HepG2 (cell line): ENCODE measurements at regions not wholly inside any gene's neighbourhood (a gene's known extent, or its start where the extent isn't known, plus 50 kb on each side); places are given as distances from the start of the nearest gene placed in this dataset.

Experiments
- ATAC-seq: fragments of 200-7000 bp; cut with Tn5 transposase; 3 replicates; pipeline ENCODE4 v1.9.1; 2020; ENCODE audit warnings: mild to moderate bottlenecking, moderate library complexity
- BruUV-seq: library from RNA; stranded (reverse); fragments of 400-500 nt; replicated peaks from 2 replicates; lab custom pipeline; 2021; lab: Mats Ljungman, UMichigan
- CTCF ChIA-PET: fragments of 300-600 bp; formaldehyde crosslinking; extraction: SDS; loops from one replicate; lab custom pipeline; 2021; ENCODE audit warnings: low total read pairs, inconsistent platforms, low intra/inter-chr PET ratio; lab: Yijun Ruan, JAX
- POLR2A ChIA-PET: fragments of 350-600 bp; sonication (Branson Sonifier 250); formaldehyde crosslinking; loops from one replicate; lab custom pipeline; 2020; ENCODE audit warnings: antibody characterized with exemption, inconsistent platforms; lab: Yijun Ruan, JAX
- DNase-seq: peaks from one replicate; pipeline ENCODE4 v3.0.0-alpha.2; 2015; ENCODE audit warnings: low spot score
- FAIRE-seq: peaks from 3 replicates; lab custom pipeline; 2011; peaks lifted over from hg19 to GRCh38; lab: Jason Lieb, UNC
- H2AFZ ChIP-seq: one replicate; pipeline ENCODE4 v1.6.1; 2011; ENCODE audit warnings: low read length, inconsistent platforms
- H3K27ac ChIP-seq: fragments of 300-600 bp; 3 replicates; pipeline ENCODE4 v1.8.0; 2011; ENCODE audit warnings: mixed run types, mild to moderate bottlenecking, mixed read lengths, low read length, inconsistent platforms; ENCODE audit not compliant: insufficient read depth; ENCODE audit errors: extremely low read length
- H3K27me3 ChIP-seq, 2 experiments: fragments of 200-600 bp in 1 of 2; 2 replicates in 1 of 2; 3 replicates in 1 of 2; pipeline versions ENCODE4 v1.6.0 to v1.8.0; 2011; ENCODE audit warnings: low read length in 2 of 2, mild to moderate bottlenecking in 2 of 2, moderate library complexity in 2 of 2, inconsistent platforms in 1 of 2; ENCODE audit not compliant: insufficient read depth in 2 of 2, control insufficient read depth in 1 of 2
- H3K36me3 ChIP-seq, 2 experiments: fragments of 200-600 bp in 1 of 2; replicated peaks in 1 of 2; 2 replicates in 1 of 2; 3 replicates in 1 of 2; pipeline versions ENCODE4 v1.5.1 to v1.8.0; 2011; ENCODE audit warnings: low read length in 2 of 2, inconsistent platforms in 1 of 2; ENCODE audit not compliant: insufficient read depth in 2 of 2, control insufficient read depth in 1 of 2
- H3K4me1 ChIP-seq: 2 replicates; pipeline ENCODE4 v1.5.1; 2012; ENCODE audit warnings: low read length, inconsistent platforms; ENCODE audit not compliant: insufficient read depth
- H3K4me2 ChIP-seq: 2 replicates; pipeline ENCODE4 v1.6.0; 2011; ENCODE audit warnings: low read depth, low read length, inconsistent platforms
- H3K4me3 ChIP-seq, 3 experiments: fragments of 200-600 bp in 1 of 3; sonication (generic), shearing (Covaris generic) in 1 of 3; replicated peaks in 1 of 3; 2 replicates each; pipeline ENCODE4 v1.5.1; 2011 to 2016; ENCODE audit warnings: low read length in 3 of 3, inconsistent platforms in 2 of 3, low read depth in 2 of 3, mild to moderate bottlenecking in 2 of 3, control low read depth in 1 of 3, mixed read lengths in 1 of 3; ENCODE audit not compliant: insufficient read depth in 1 of 3
- H3K79me2 ChIP-seq: one replicate; pipeline ENCODE4 v1.6.1; 2011; ENCODE audit warnings: low read length, inconsistent platforms; ENCODE audit not compliant: insufficient read depth
- H3K9ac ChIP-seq: 2 replicates; pipeline ENCODE4 v1.6.0; 2011; ENCODE audit warnings: mild to moderate bottlenecking, low read depth, low read length, inconsistent platforms; ENCODE audit not compliant: insufficient read depth
- H3K9me3 ChIP-seq: 2 replicates; pipeline ENCODE4 v1.5.1; 2012; ENCODE audit warnings: mild to moderate bottlenecking, low read length
- H4K20me1 ChIP-seq: 2 replicates; pipeline ENCODE4 v1.6.0; 2011; ENCODE audit warnings: inconsistent platforms, mild to moderate bottlenecking, low read length, moderate library complexity; ENCODE audit not compliant: insufficient read depth
- BORCS8-MEF2B ChIP-seq: sonication (generic); formaldehyde crosslinking; IDR thresholded peaks from 2 replicates; pipeline ENCODE4 v1.8.0; 2022; ENCODE audit warnings: mild to moderate bottlenecking, missing genetic modification reagents
- CBX1 ChIP-seq: IDR thresholded peaks from one replicate; pipeline ENCODE4 v1.6.1; 2016; ENCODE audit warnings: antibody characterized with exemption, low read depth
- JDP2 ChIP-seq: sonication (generic); formaldehyde crosslinking; IDR thresholded peaks from 2 replicates; pipeline ENCODE4 v1.8.1; 2022; ENCODE audit warnings: missing genetic modification reagents, borderline replicate concordance
- JUND ChIP-seq: sonication (generic); formaldehyde crosslinking; IDR thresholded peaks from 2 replicates; pipeline ENCODE4 v1.8.0; 2022; ENCODE audit warnings: mild to moderate bottlenecking, missing genetic modification reagents
- KDM3A ChIP-seq: IDR thresholded peaks from 2 replicates; pipeline ENCODE4 v1.6.1; 2018; ENCODE audit warnings: low read depth, missing compliant biosample characterization
- MTF2 ChIP-seq: sonication (generic); formaldehyde crosslinking; IDR thresholded peaks from 2 replicates; pipeline ENCODE4 v1.5.0; 2020; ENCODE audit warnings: missing genetic modification reagents, borderline replicate concordance
- PHF21A ChIP-seq: sonication (generic); formaldehyde crosslinking; IDR thresholded peaks from 2 replicates; pipeline ENCODE4 v1.5.0; 2020; ENCODE audit warnings: mild to moderate bottlenecking, missing genetic modification reagents
- TCF12 ChIP-seq, 2 experiments: fragments of 450-650 bp in 1 of 2; sonication (generic) in 1 of 2; formaldehyde crosslinking in 1 of 2; IDR thresholded peaks; 2 replicates each; pipeline versions ENCODE4 v1.6.1 to v1.8.0; 2017 to 2022; ENCODE audit warnings: antibody characterized with exemption in 1 of 2, mild to moderate bottlenecking in 1 of 2, missing genetic modification reagents in 1 of 2, moderate library complexity in 1 of 2
- ZNF274 ChIP-seq: sonication (generic); formaldehyde crosslinking; IDR thresholded peaks from 2 replicates; pipeline ENCODE4 v1.5.1; 2020; ENCODE audit warnings: mild to moderate bottlenecking, missing genetic modification reagents
- ZNF282 ChIP-seq: fragments of 450-650 bp; IDR thresholded peaks from 2 replicates; pipeline ENCODE4 v1.6.1; 2018; ENCODE audit not compliant: partially characterized antibody
- ZNF350 ChIP-seq: sonication (generic); formaldehyde crosslinking; IDR thresholded peaks from 2 replicates; pipeline ENCODE4 v1.4.0; 2020; ENCODE audit warnings: mild to moderate bottlenecking, low read depth, missing genetic modification reagents, borderline replicate concordance
- ZNF639 ChIP-seq: conservative IDR thresholded peaks from 2 replicates; pipeline ENCODE4 v1.6.1; 2018; ENCODE audit warnings: missing genetic modification reagents
- ZNF75D ChIP-seq: sonication (generic); formaldehyde crosslinking; IDR thresholded peaks from 2 replicates; pipeline ENCODE4 v1.8.1; 2023; ENCODE audit warnings: missing genetic modification reagents, mild to moderate bottlenecking, borderline replicate concordance
- ZNF878 ChIP-seq: sonication (generic); formaldehyde crosslinking; IDR thresholded peaks from 2 replicates; pipeline ENCODE4 v1.8.1; 2023; ENCODE audit warnings: mild to moderate bottlenecking, missing genetic modification reagents, moderate library complexity
- ZUFSP ChIP-seq: sonication (generic); formaldehyde crosslinking; IDR thresholded peaks from 2 replicates; pipeline ENCODE4 v1.9.0; 2021; ENCODE audit warnings: missing genetic modification reagents, mild to moderate bottlenecking, borderline replicate concordance
- WGBS: methylation state at CpG from one replicate; pipeline ENCODE4 v1.1.6; 2017; ENCODE audit warnings: low lambda C conversion rate; 5-methylcytosine and 5-hydroxymethylcytosine counted together
- in situ Hi-C: cut with HindIII; loops from 2 replicates; pipeline ENCODE4 v1.10.0; 2017; ENCODE audit warnings: low pct_unique_long_range_greater_than_20kb; ENCODE audit not compliant: extremely low pct_ligation_motif_present
- intact Hi-C: fragments of 100-400 bp; cut with micrococcal nuclease; formaldehyde crosslinking; loops from one replicate; pipeline ENCODE4 v1.10.0; 2022; ENCODE audit not compliant: unreplicated experiment
- TF ChIP-seq, protein P1 (sequence below): sonication (generic); formaldehyde crosslinking; IDR thresholded peaks from 2 replicates; pipeline ENCODE4 v1.5.0; 2020; ENCODE audit warnings: missing genetic modification reagents, mild to moderate bottlenecking, borderline replicate concordance

- H3K27ac ChIP-seq = no peak overlapping the region
- H3K9ac ChIP-seq = no peak overlapping the region
- DNase-seq (no peak), ATAC-seq (no peak), FAIRE-seq (no peak)
- ChIA-PET CTCF (no interaction called here), POLR2A (no interaction called here)
- no peak overlapping the region for H2AFZ ChIP-seq
- intact Hi-C loops = no loop called here
- in situ Hi-C loops = no loop called here
- no peaks in the 10 kb centered on the region for H3K79me2 ChIP-seq
- no peaks in the 10 kb centered on the region for H4K20me1 ChIP-seq
- H3K4me2 ChIP-seq = no peak overlapping the region
- H3K27me3 ChIP-seq = no peaks in the 10 kb centered on the region
- TF ChIP-seq JDP2 = no peak
- TF ChIP-seq, protein P1, sequence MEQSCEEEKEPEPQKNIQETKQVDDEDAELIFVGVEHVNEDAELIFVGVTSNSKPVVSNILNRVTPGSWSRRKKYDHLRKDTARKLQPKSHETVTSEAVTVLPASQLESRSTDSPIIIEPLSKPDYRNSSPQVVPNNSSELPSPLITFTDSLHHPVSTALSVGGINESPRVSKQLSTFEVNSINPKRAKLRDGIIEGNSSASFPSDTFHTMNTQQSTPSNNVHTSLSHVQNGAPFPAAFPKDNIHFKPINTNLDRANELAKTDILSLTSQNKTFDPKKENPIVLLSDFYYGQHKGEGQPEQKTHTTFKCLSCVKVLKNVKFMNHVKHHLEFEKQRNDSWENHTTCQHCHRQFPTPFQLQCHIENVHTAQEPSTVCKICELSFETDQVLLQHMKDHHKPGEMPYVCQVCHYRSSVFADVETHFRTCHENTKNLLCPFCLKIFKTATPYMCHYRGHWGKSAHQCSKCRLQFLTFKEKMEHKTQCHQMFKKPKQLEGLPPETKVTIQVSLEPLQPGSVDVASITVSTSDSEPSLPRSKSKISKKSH (CRISPR knock-in tag) = no peak
- TF ChIP-seq MTF2 = no peak
- no peak for TF ChIP-seq TCF12 (IDR thresholded peaks at IDR 0.05)
- no peak for TF ChIP-seq TCF12 (CRISPR knock-in tag; IDR thresholded peaks at IDR 0.05)
- TF ChIP-seq ZNF274 (CRISPR knock-in tag) = no peak
- TF ChIP-seq ZNF350 = no peak
- TF ChIP-seq JUND (CRISPR knock-in tag) = no peak
- no peak for TF ChIP-seq ZNF75D (CRISPR knock-in tag)
- no peak for TF ChIP-seq ZUFSP (CRISPR knock-in tag)
- no peak for TF ChIP-seq BORCS8-MEF2B (CRISPR knock-in tag)
- TF ChIP-seq ZNF878 (CRISPR knock-in tag) = no peak
- TF ChIP-seq KDM3A (CRISPR knock-in tag) = no peak
- TF ChIP-seq ZNF639 (CRISPR knock-in tag) = no peak
- TF ChIP-seq PHF21A (CRISPR knock-in tag) = no peak
- TF ChIP-seq ZNF282 = no peak
- no peak for TF ChIP-seq CBX1
- no peak overlapping the region for H3K4me3 ChIP-seq
- no peaks in the 10 kb centered on the region for H3K36me3 ChIP-seq
- H3K9me3 ChIP-seq = no peaks in the 10 kb centered on the region
- no peaks in the 10 kb centered on the region for H3K4me1 ChIP-seq
- BruUV-seq = no TSS peak
- 8% methylated on average over 1 of the region's 1 CpG for WGBS
These were observed 491.7 kb upstream of the NXPH2 start for GRCh38 chr2:139271879-139272278.
